GM12874 (cell line): ENCODE measurements at regions not wholly inside any gene's neighbourhood (a gene's known extent, or its start where the extent isn't known, plus 50 kb on each side); places are given as distances from the start of the nearest gene placed in this dataset.

ENCODE experiments used
- TF ChIP-seq, protein P1 (sequence below): IDR thresholded peaks from 2 replicates; pipeline ENCODE4 v1.5.1; 2011; ENCODE audit warnings: low read depth, mild to moderate bottlenecking, control low read depth, low read length, moderate library complexity; ENCODE audit not compliant: insufficient read depth

- TF ChIP-seq, protein P1, sequence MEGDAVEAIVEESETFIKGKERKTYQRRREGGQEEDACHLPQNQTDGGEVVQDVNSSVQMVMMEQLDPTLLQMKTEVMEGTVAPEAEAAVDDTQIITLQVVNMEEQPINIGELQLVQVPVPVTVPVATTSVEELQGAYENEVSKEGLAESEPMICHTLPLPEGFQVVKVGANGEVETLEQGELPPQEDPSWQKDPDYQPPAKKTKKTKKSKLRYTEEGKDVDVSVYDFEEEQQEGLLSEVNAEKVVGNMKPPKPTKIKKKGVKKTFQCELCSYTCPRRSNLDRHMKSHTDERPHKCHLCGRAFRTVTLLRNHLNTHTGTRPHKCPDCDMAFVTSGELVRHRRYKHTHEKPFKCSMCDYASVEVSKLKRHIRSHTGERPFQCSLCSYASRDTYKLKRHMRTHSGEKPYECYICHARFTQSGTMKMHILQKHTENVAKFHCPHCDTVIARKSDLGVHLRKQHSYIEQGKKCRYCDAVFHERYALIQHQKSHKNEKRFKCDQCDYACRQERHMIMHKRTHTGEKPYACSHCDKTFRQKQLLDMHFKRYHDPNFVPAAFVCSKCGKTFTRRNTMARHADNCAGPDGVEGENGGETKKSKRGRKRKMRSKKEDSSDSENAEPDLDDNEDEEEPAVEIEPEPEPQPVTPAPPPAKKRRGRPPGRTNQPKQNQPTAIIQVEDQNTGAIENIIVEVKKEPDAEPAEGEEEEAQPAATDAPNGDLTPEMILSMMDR: no peak
These were observed 349.1 kb upstream of the PTPRD start for GRCh38 chr9:10961883-10962282.

DNA sequence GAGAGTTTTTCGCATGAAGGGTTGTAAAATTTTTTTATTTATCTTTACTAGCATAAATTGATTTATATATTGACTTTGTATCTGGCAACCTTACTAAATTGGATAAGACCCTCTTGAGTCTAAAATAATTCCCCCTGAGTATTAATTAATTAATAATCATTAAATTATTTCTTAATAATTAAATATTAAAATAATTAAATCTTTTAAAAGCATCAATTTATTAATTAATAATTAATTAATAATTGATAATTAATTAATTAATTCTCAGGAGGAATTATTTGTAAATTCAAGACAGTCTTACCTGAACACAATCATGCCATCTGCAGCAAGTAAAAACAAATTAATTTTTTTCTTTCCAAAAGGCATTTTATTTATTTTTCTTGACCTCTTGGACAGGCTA lies 370.4 kb upstream of the PTPRD start:
- TF ChIP-seq, protein P1: no peak

DNA sequence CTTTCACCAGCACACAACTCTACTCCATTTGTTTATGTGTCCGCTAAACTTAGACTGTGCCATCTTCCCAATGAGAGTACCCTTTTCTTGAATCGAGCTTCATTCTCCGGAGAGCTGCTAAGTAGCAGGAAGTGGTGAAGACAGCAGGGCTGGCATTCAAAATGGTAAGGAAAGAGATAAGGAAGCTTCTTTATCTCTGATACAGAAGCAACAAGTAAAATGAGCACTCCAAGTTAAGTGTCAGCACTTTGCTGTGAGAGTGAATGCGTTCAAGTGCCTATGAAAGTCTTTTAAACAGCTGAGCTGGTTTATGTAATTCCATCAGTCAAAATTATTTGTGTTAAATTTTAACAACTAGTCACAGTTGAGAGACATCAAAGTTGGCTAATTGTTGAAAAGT lies 386.8 kb upstream of the PTPRD start:
- TF ChIP-seq, protein P1: no peak

- TF ChIP-seq, protein P1: no peak
These were observed 388.7 kb upstream of the PTPRD start for GRCh38 chr9:11001546-11001945.

- TF ChIP-seq, protein P1: no peak
These were observed 389.9 kb upstream of the PTPRD start for GRCh38 chr9:11002705-11003104.

GRCh38 chr9:11003836-11004235 lies 391.0 kb upstream of the PTPRD start:
- TF ChIP-seq, protein P1: no peak

DNA sequence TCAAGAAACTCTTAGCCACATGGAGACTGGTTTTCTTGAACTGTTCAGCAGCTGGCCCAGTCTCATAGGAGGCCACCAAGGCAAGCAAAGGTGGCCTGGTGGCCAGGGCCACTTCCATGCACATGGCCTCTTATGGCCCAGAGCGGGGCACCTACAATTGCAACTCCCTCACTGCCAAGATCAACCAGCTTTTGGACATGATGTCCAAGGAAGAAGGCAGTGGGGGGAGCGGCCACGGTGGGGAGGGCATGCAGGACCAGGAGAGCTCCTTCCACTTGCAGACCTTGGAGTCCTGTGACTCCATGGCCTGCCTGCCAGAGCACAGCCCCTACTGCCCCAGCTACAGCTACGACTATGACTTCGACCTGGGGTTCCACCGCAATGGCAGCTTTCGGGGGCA lies 398.9 kb upstream of the PTPRD start:
- TF ChIP-seq, protein P1: no peak

DNA sequence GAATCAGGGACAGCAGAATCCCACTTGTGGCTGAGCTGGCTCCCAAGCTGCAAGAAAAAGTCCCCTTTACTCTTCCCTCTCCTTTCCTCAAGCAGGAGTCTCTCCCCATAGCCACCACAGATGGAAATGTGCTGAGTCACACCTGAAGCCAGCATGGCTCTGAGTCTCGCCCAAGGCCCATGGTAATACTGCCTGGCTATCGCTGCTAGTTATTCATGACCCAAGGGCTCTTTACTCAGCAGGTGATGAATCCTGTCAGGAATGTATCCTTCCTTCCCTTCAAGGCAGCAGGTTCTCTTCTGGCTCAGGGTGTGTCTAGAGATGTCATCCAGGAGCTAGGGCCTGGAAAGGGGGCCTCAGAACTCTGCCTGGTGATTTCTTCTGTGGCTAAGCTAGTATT lies 403.3 kb upstream of the PTPRD start:
- TF ChIP-seq, protein P1: no peak
